ENCODE measurements at regions not wholly inside any gene's neighbourhood (a gene's known extent, or its start where the extent isn't known, plus 50 kb on each side); places are given as distances from the start of the nearest gene placed in this dataset.

GRCh38 chr10:94219829-94220228 lies 142.9 kb downstream of the NOC3L start:
- no peak for TF ChIP-seq CTCF (conservative IDR thresholded peaks at IDR 0.05; ENCODE audit: low read depth, low read length)
- TF ChIP-seq EZH2 (IDR thresholded peaks at IDR 0.05; ENCODE audit: borderline replicate concordance, low read depth, low read length, poor library complexity, severe bottlenecking): no peak
